ENCODE measurements at regions not wholly inside any gene's neighbourhood (a gene's known extent, or its start where the extent isn't known, plus 50 kb on each side); places are given as distances from the start of the nearest gene placed in this dataset.

- H3K79me2 ChIP-seq (ENCODE audit: control insufficient read depth, insufficient read depth, low read length), result no peaks in the 10 kb centered on the region
- H2AFZ ChIP-seq (ENCODE audit: low read length), result no peak overlapping the region
- H3K4me3 ChIP-seq (replicated peaks in 1 of 4; ENCODE audit: control extremely low read depth in 1 of 4, insufficient read depth in 1 of 4, low read depth in 3 of 4, low read length in 4 of 4), result no peak overlapping the region
- no peak overlapping the region for H3K27ac ChIP-seq (ENCODE audit: insufficient read depth, low read length)
- H4K20me1 ChIP-seq (ENCODE audit: control insufficient read depth, extremely low read depth, insufficient read depth, low read length), result no peaks in the 10 kb centered on the region
- TF ChIP-seq EZH2 (IDR thresholded peaks at IDR 0.05; ENCODE audit: low read length, missing control alignments) (no peak), CTCF (conservative IDR thresholded peaks at IDR 0.05 in 1 of 2, IDR thresholded peaks at IDR 0.05 in 1 of 2; ENCODE audit: low read depth in 1 of 2, low read length in 2 of 2) (no peak)
- no peaks in the 10 kb centered on the region for H3K9me3 ChIP-seq (ENCODE audit: control insufficient read depth, insufficient read depth, low read depth, low read length)
- H3K4me1 ChIP-seq (ENCODE audit: control insufficient read depth, extremely low read depth, insufficient read depth, low read length), result no peaks in the 10 kb centered on the region
- H3K27me3 ChIP-seq (ENCODE audit: control insufficient read depth, insufficient read depth, low read length), result no peaks in the 10 kb centered on the region
- no peaks in the 10 kb centered on the region for H3K36me3 ChIP-seq (ENCODE audit: control insufficient read depth, insufficient read depth, low read length)
- H3K4me2 ChIP-seq (ENCODE audit: extremely low read depth, insufficient read depth, low read length), result no peak overlapping the region
- no peak overlapping the region for H3K9ac ChIP-seq (ENCODE audit: insufficient read depth, low read length)
- no peak for DNase-seq (ENCODE audit: low read depth in 2 of 2)
Observed at GRCh38 chr5:152285764-152286163, 119.3 kb downstream of the NMUR2 start.

GRCh38 chr5:152282331-152282730, 122.7 kb downstream of the NMUR2 start:
- no peaks in the 10 kb centered on the region for H3K36me3 ChIP-seq (ENCODE audit: control insufficient read depth, insufficient read depth, low read length)
- H4K20me1 ChIP-seq (ENCODE audit: control insufficient read depth, extremely low read depth, insufficient read depth, low read length), result no peaks in the 10 kb centered on the region
- H3K4me3 ChIP-seq (replicated peaks in 1 of 4; ENCODE audit: control extremely low read depth in 1 of 4, insufficient read depth in 1 of 4, low read depth in 3 of 4, low read length in 4 of 4), result no peak overlapping the region
- no peak overlapping the region for H3K9ac ChIP-seq (ENCODE audit: insufficient read depth, low read length)
- H3K27ac ChIP-seq (ENCODE audit: insufficient read depth, low read length), result no peak overlapping the region
- H3K79me2 ChIP-seq (ENCODE audit: control insufficient read depth, insufficient read depth, low read length), result no peaks in the 10 kb centered on the region
- no peak for TF ChIP-seq EZH2 (IDR thresholded peaks at IDR 0.05; ENCODE audit: low read length, missing control alignments)
- no peak for TF ChIP-seq CTCF (conservative IDR thresholded peaks at IDR 0.05 in 1 of 2, IDR thresholded peaks at IDR 0.05 in 1 of 2; ENCODE audit: low read depth in 1 of 2, low read length in 2 of 2)
- H3K27me3 ChIP-seq (ENCODE audit: control insufficient read depth, insufficient read depth, low read length), result no peaks in the 10 kb centered on the region
- no peak for DNase-seq (ENCODE audit: low read depth in 2 of 2)
- H3K9me3 ChIP-seq (ENCODE audit: control insufficient read depth, insufficient read depth, low read depth, low read length), result no peaks in the 10 kb centered on the region
- H3K4me2 ChIP-seq (ENCODE audit: extremely low read depth, insufficient read depth, low read length), result no peak overlapping the region
- H3K4me1 ChIP-seq (ENCODE audit: control insufficient read depth, extremely low read depth, insufficient read depth, low read length), result no peaks in the 10 kb centered on the region
- no peak overlapping the region for H2AFZ ChIP-seq (ENCODE audit: low read length)

- TF ChIP-seq CTCF (conservative IDR thresholded peaks at IDR 0.05 in 1 of 2, IDR thresholded peaks at IDR 0.05 in 1 of 2; ENCODE audit: low read depth in 1 of 2, low read length in 2 of 2), result no peak
- no peak for TF ChIP-seq EZH2 (IDR thresholded peaks at IDR 0.05; ENCODE audit: low read length, missing control alignments)
- DNase-seq (ENCODE audit: low read depth in 2 of 2), result no peak
- H3K36me3 ChIP-seq (ENCODE audit: control insufficient read depth, insufficient read depth, low read length), result no peaks in the 10 kb centered on the region
- no peak overlapping the region for H3K4me2 ChIP-seq (ENCODE audit: extremely low read depth, insufficient read depth, low read length)
- H3K79me2 ChIP-seq (ENCODE audit: control insufficient read depth, insufficient read depth, low read length), result no peaks in the 10 kb centered on the region
- H3K9me3 ChIP-seq (ENCODE audit: control insufficient read depth, insufficient read depth, low read depth, low read length), result no peaks in the 10 kb centered on the region
- H3K27me3 ChIP-seq (ENCODE audit: control insufficient read depth, insufficient read depth, low read length), result no peaks in the 10 kb centered on the region
- H3K4me1 ChIP-seq (ENCODE audit: control insufficient read depth, extremely low read depth, insufficient read depth, low read length), result no peaks in the 10 kb centered on the region
- H3K4me3 ChIP-seq (replicated peaks in 1 of 4; ENCODE audit: control extremely low read depth in 1 of 4, insufficient read depth in 1 of 4, low read depth in 3 of 4, low read length in 4 of 4), result no peak overlapping the region
- no peak overlapping the region for H3K9ac ChIP-seq (ENCODE audit: insufficient read depth, low read length)
- no peaks in the 10 kb centered on the region for H4K20me1 ChIP-seq (ENCODE audit: control insufficient read depth, extremely low read depth, insufficient read depth, low read length)
- H2AFZ ChIP-seq (ENCODE audit: low read length), result no peak overlapping the region
- no peak overlapping the region for H3K27ac ChIP-seq (ENCODE audit: insufficient read depth, low read length)
Observed at GRCh38 chr5:152277936-152278335, 127.1 kb downstream of the NMUR2 start.

Measured in fibroblast of lung (primary cell).